Heart left ventricle (tissue), 16 donors: ENCODE measurements at regions not wholly inside any gene's neighbourhood (a gene's known extent, or its start where the extent isn't known, plus 50 kb on each side); places are given as distances from the start of the nearest gene placed in this dataset.

Experiments used
- ATAC-seq, 4 donors: fragments of 200-7000 bp; cut with Tn5 transposase; one replicate each; pipeline ENCODE4 v1.9.1; 2020 to 2022; ENCODE audit warnings: moderate library complexity in 4 of 4, mild to moderate bottlenecking in 3 of 4, moderate number of reproducible peaks in 1 of 4
- DNase-seq, 5 donors: peaks; one replicate each; pipeline ENCODE4 v3.0.0-alpha.2; 2020
- H3K27ac ChIP-seq, 12 donors: fragments of 200-600 bp; sonication (generic) in 4 of 12; one replicate each; pipeline versions ENCODE4 v1.5.0 to v1.8.0; 2016 to 2022; ENCODE audit warnings: mild to moderate bottlenecking in 2 of 12
- H3K27me3 ChIP-seq, 9 donors: fragments of 200-600 bp; sonication (generic) in 2 of 9; one replicate each; pipeline versions ENCODE4 v1.5.1 to v1.8.0; 2016 to 2022; ENCODE audit warnings: mild to moderate bottlenecking in 3 of 9
- H3K36me3 ChIP-seq, 9 donors: fragments of 200-600 bp; sonication (generic) in 2 of 9; one replicate each; pipeline versions ENCODE4 v1.5.0 to v1.8.0; 2018 to 2022; ENCODE audit warnings: mild to moderate bottlenecking in 2 of 9
- H3K4me1 ChIP-seq, 12 donors: fragments of 200-600 bp; sonication (generic) in 4 of 12; one replicate each; pipeline versions ENCODE4 v1.5.0 to v1.8.0; 2016 to 2022; ENCODE audit warnings: mild to moderate bottlenecking in 3 of 12
- H3K4me3 ChIP-seq, 12 donors: fragments of 200-600 bp; sonication (generic) in 4 of 12; one replicate each; pipeline versions ENCODE4 v1.5.0 to v1.8.0; 2017 to 2022; ENCODE audit warnings: mild to moderate bottlenecking in 9 of 12, moderate library complexity in 4 of 12
- H3K9me3 ChIP-seq, 12 donors: fragments of 200-600 bp; sonication (generic) in 4 of 12; one replicate each; pipeline versions ENCODE4 v1.5.0 to v1.8.0; 2016 to 2022; ENCODE audit warnings: mild to moderate bottlenecking in 1 of 12
- CTCF ChIP-seq, 12 donors: fragments of 200-600 bp; sonication (generic) in 4 of 12; IDR thresholded peaks; one replicate each; pipeline versions ENCODE4 v1.5.0 to v1.8.0; 2018 to 2022; ENCODE audit warnings: antibody characterized with exemption in 12 of 12, mild to moderate bottlenecking in 5 of 12
- POLR2A ChIP-seq, 2 donors: fragments of 450-650 bp; IDR thresholded peaks; one replicate each; pipeline ENCODE4 v1.6.1; 2017; ENCODE audit warnings: antibody characterized with exemption in 2 of 2, mild to moderate bottlenecking in 2 of 2, moderate library complexity in 2 of 2
- WGBS, 4 donors: extraction: QIAGEN DNeasy Blood & Tissue Kit in 2 of 4; methylation state at CpG; one replicate each; pipeline versions ENCODE4 v1.1.5 to v1.1.7; 2013 to 2018; 5-methylcytosine and 5-hydroxymethylcytosine counted together
- intact Hi-C, 10 donors: fragments of 100-400 bp; cut with DNase I; formaldehyde crosslinking; loops; one replicate each; pipeline versions ENCODE4 v1.11.1 to v1.14.2; 2022
- donor health status: ischemic (EF 13 %, LVEDD 7.1; RV severe dilation, severe dysfunction).
- donor health status: healthy with polysubstance abuse.
- donor health status: DM: no; HTN: yes; CAD: no.
- donor health status: DM: no; HTN: no; CAD: no.
- donor health status: ischemic (EF 25% LVEDD 6.9; RV normal size, moderate dysfunction).
- donor health status: ischemic (EF 25% LVEDD 5.7; RV mildly dilated, moderate dysfunction).
- donor health status: healthy.
- donor health status: DM: yes; HTN: yes; CAD: no.
- donor health status: ischemic (EF 35%, LVEDD 5.7; RV mildly dilated, moderate dysfunction).
- donor health status: nonischemic (EF 11% LVEDD 7.7; RV severe dilation, severe dysfunction).
- donor health status: DM: yes; HTN: yes; CAD: no.
- donor health status: PGD.
- donor health status: ischemic (EF 29% LVEDD 5.4; RV normal size, mild dysfunction).
- donor health status: nonischemic (EF 23%, LVEDD 6.1; RV moderate dilation, normal function).

- intact Hi-C loops, result loop anchor here in 2 of 10 donors (10.0 kb wide), 2 partner anchors 183 to 613 kb away; no protein-coding TSS in a partner anchor
- 70 to 75% (median 71%) methylated on average over 9 of the region's 9 CpGs for WGBS, 4 donors
Observed at GRCh38 chr7:142602183-142602582, 147.1 kb upstream of the PRSS1 start.

GRCh38 chr7:142598297-142598696, 151.0 kb upstream of the PRSS1 start:
- H3K27ac ChIP-seq, result no peak overlapping the region
- ATAC-seq (no peak), DNase-seq (no peak)
- WGBS, 4 donors, result 59 to 68% (median 65%) methylated on average over 6 of the region's 6 CpGs
- no peaks in the 10 kb centered on the region for H3K4me1 ChIP-seq
- TF ChIP-seq POLR2A (IDR thresholded peaks at IDR 0.05), result no peak
- TF ChIP-seq CTCF (IDR thresholded peaks at IDR 0.05), result no peak
- H3K27me3 ChIP-seq, result peaks cover 0 to 50% (median 8%) of the 10 kb centered on the region in 9 donors
- intact Hi-C loops, result no loop called here
- no peaks in the 10 kb centered on the region for H3K9me3 ChIP-seq
- H3K4me3 ChIP-seq, result no peak overlapping the region
- H3K36me3 ChIP-seq, result no peaks in the 10 kb centered on the region

More at GRCh38 chr7:142602183-142602582, 147.1 kb upstream of the PRSS1 start:
- no peak overlapping the region for H3K4me3 ChIP-seq
- peaks cover 0 to 52% (median 8%) of the 10 kb centered on the region in 9 donors for H3K27me3 ChIP-seq
- TF ChIP-seq CTCF (IDR thresholded peaks at IDR 0.05) (no peak), POLR2A (IDR thresholded peaks at IDR 0.05) (no peak)
- H3K36me3 ChIP-seq, result no peaks in the 10 kb centered on the region
- H3K9me3 ChIP-seq, result no peaks in the 10 kb centered on the region
- DNase-seq (no peak), ATAC-seq (no peak)
- no peaks in the 10 kb centered on the region for H3K4me1 ChIP-seq
- peak overlapping the region in 1 of 12 donors; percentile 21 for H3K27ac ChIP-seq

GRCh38 chr7:142597547-142597946, 151.7 kb upstream of the PRSS1 start:
- H3K27me3 ChIP-seq, result peaks cover 0 to 50% (median 8%) of the 10 kb centered on the region in 9 donors

More at GRCh38 chr7:142597547-142597946, 151.7 kb upstream of the PRSS1 start:
- Histone ChIP-seq H3K4me1 (no peaks in the 10 kb centered on the region), H3K36me3 (no peaks in the 10 kb centered on the region), H3K9me3 (no peaks in the 10 kb centered on the region), H3K4me3 (no peak overlapping the region), H3K27ac (no peak overlapping the region)
- intact Hi-C loops, result no loop called here
- no peak for ATAC-seq
- TF ChIP-seq CTCF (IDR thresholded peaks at IDR 0.05) (no peak), POLR2A (IDR thresholded peaks at IDR 0.05) (no peak)
- WGBS, 4 donors, result 75 to 86% (median 80%) methylated on average over 4 of the region's 4 CpGs
- DNase-seq, result no peak
